NCI-H1694 treated with DMSO at 0.1 percent for 48 hours (cell line): ENCODE measurements at regions not wholly inside any gene's neighbourhood (a gene's known extent, or its start where the extent isn't known, plus 50 kb on each side); places are given as distances from the start of the nearest gene placed in this dataset.

ENCODE experiments used
- DNase-seq: peaks from one replicate; lab custom pipeline; 2025; lab: John Stamatoyannopoulos, UW

- DNase-seq, result no peak
These were observed 384.8 kb upstream of the TGFBR2 start for GRCh38 chr3:30221619-30222018.

- no peak for DNase-seq
These were observed 384.0 kb upstream of the TGFBR2 start for GRCh38 chr3:30222441-30222840.

- no peak for DNase-seq
These were observed 381.4 kb upstream of the TGFBR2 start for GRCh38 chr3:30225021-30225420.

GRCh38 chr3:30226601-30227151, 379.7 kb upstream of the TGFBR2 start:
- no peak for DNase-seq

GRCh38 chr3:30227571-30228301, 378.7 kb upstream of the TGFBR2 start:
- DNase-seq, result no peak

GRCh38 chr3:30228302-30228631, 378.1 kb upstream of the TGFBR2 start:
- DNase-seq, result no peak

- no peak for DNase-seq
These were observed 374.9 kb upstream of the TGFBR2 start for GRCh38 chr3:30231277-30232141.

GRCh38 chr3:30232142-30232541, 374.3 kb upstream of the TGFBR2 start:
- DNase-seq, result no peak

GRCh38 chr3:30233913-30234646, 372.3 kb upstream of the TGFBR2 start:
- DNase-seq, result no peak

GRCh38 chr3:30236011-30236410, 370.4 kb upstream of the TGFBR2 start:
- DNase-seq, result no peak

- no peak for DNase-seq
These were observed 364.7 kb upstream of the TGFBR2 start for GRCh38 chr3:30241721-30242120.

- no peak for DNase-seq
These were observed 360.4 kb upstream of the TGFBR2 start for GRCh38 chr3:30245858-30246622.

- DNase-seq, result no peak
These were observed 358.0 kb upstream of the TGFBR2 start for GRCh38 chr3:30248423-30248822.

GRCh38 chr3:30252474-30252873, 353.9 kb upstream of the TGFBR2 start:
- no peak for DNase-seq

- DNase-seq, result no peak
These were observed 352.6 kb upstream of the TGFBR2 start for GRCh38 chr3:30253832-30254231.

GRCh38 chr3:30256474-30256873, 349.9 kb upstream of the TGFBR2 start:
- no peak for DNase-seq

- DNase-seq, result no peak
These were observed 347.7 kb upstream of the TGFBR2 start for GRCh38 chr3:30258426-30259392.

GRCh38 chr3:30259730-30260129, 346.7 kb upstream of the TGFBR2 start:
- DNase-seq, result no peak

GRCh38 chr3:30260762-30261161, 345.6 kb upstream of the TGFBR2 start:
- no peak for DNase-seq

GRCh38 chr3:30263238-30263924, 343.0 kb upstream of the TGFBR2 start:
- no peak for DNase-seq
